Natural killer cell (primary cell): ENCODE measurements at regions not wholly inside any gene's neighbourhood (a gene's known extent, or its start where the extent isn't known, plus 50 kb on each side); places are given as distances from the start of the nearest gene placed in this dataset.

Experiments
- ATAC-seq, 3 donors: fragments of 150-1000 bp in 2 of 3; fragments of 200-7000 bp in 1 of 3; cut with Tn5 transposase; 1 replicate in 1 of 3; 2 replicates in 2 of 3; pipeline ENCODE4 v1.10.0; 2021; ENCODE audit warnings: mild to moderate bottlenecking in 2 of 3, moderate library complexity in 2 of 3
- DNase-seq, 2 donors: peaks; one replicate each; pipeline versions ENCODE4 v3.0.0 to v3.0.0-alpha.2; 2013 to 2021; ENCODE audit warnings: mixed read lengths in 1 of 2
- H3K27ac ChIP-seq: one replicate; pipeline ENCODE4 v1.5.1; 2013; ENCODE audit warnings: mild to moderate bottlenecking, low read length
- H3K27me3 ChIP-seq: one replicate; pipeline ENCODE4 v1.6.1; 2013; ENCODE audit warnings: low read length; ENCODE audit not compliant: control insufficient read depth, insufficient read depth
- H3K36me3 ChIP-seq: one replicate; pipeline ENCODE4 v1.6.1; 2013; ENCODE audit warnings: low read length; ENCODE audit not compliant: control insufficient read depth, insufficient read depth
- H3K4me1 ChIP-seq: one replicate; pipeline ENCODE4 v1.6.1; 2013; ENCODE audit warnings: low read length; ENCODE audit not compliant: control insufficient read depth, insufficient read depth
- H3K4me3 ChIP-seq: one replicate; pipeline ENCODE4 v1.5.1; 2013; ENCODE audit warnings: low read length
- H3K9me3 ChIP-seq: one replicate; pipeline ENCODE4 v1.6.1; 2013; ENCODE audit warnings: low read length; ENCODE audit not compliant: control insufficient read depth, insufficient read depth
- H3K27ac Mint-ChIP-seq, 2 donors: one replicate each; pipeline ENCODE4 v1.8.0; 2022; ENCODE audit warnings: mild to moderate bottlenecking in 2 of 2, mixed read lengths in 2 of 2, moderate library complexity in 1 of 2
- H3K27me3 Mint-ChIP-seq, 2 donors: one replicate each; pipeline ENCODE4 v1.8.0; 2022; ENCODE audit warnings: low read depth in 2 of 2, mixed read lengths in 2 of 2
- H3K36me3 Mint-ChIP-seq: one replicate; pipeline ENCODE4 v1.8.0; 2022; ENCODE audit warnings: mixed read lengths
- H3K4me1 Mint-ChIP-seq, 2 donors: one replicate each; pipeline ENCODE4 v1.8.0; 2022; ENCODE audit warnings: mixed read lengths in 2 of 2
- H3K4me3 Mint-ChIP-seq: one replicate; pipeline ENCODE4 v1.8.0; 2022; ENCODE audit warnings: mild to moderate bottlenecking, moderate library complexity, mixed read lengths
- H3K9me3 Mint-ChIP-seq, 2 donors: one replicate each; pipeline ENCODE4 v1.8.0; 2022; ENCODE audit warnings: mixed read lengths in 2 of 2
- WGBS: methylation state at CpG from one replicate; pipeline ENCODE4 v1.1.7; 2013; ENCODE audit warnings: missing lambda C conversion rate; ENCODE audit not compliant: insufficient coverage; 5-methylcytosine and 5-hydroxymethylcytosine counted together
- intact Hi-C: fragments of 100-400 bp; cut with micrococcal nuclease; formaldehyde crosslinking; loops from one replicate; pipeline ENCODE4 v1.14.2; 2022
- TF ChIP-seq, protein P1 (sequence below): fragments of 200-600 bp; IDR thresholded peaks from one replicate; pipeline ENCODE4 v1.8.0; 2022; ENCODE audit warnings: antibody characterized with exemption

- H3K36me3 ChIP-seq = no peaks in the 10 kb centered on the region
- intact Hi-C loops = no loop called here
- H3K27me3 ChIP-seq = no peaks in the 10 kb centered on the region
- H3K4me1 Mint-ChIP-seq = no peaks in the 10 kb centered on the region
- DNase-seq (no peak), ATAC-seq (no peak)
- H3K9me3 Mint-ChIP-seq = peaks cover 0 to 3% of the 10 kb centered on the region in 2 donors
- no peaks in the 10 kb centered on the region for H3K27me3 Mint-ChIP-seq
- H3K9me3 ChIP-seq = no peaks in the 10 kb centered on the region
- H3K27ac ChIP-seq = no peak overlapping the region
- H3K4me1 ChIP-seq = no peaks in the 10 kb centered on the region
- no peaks in the 10 kb centered on the region for H3K36me3 Mint-ChIP-seq
- H3K27ac Mint-ChIP-seq = no peak overlapping the region
- TF ChIP-seq, protein P1, sequence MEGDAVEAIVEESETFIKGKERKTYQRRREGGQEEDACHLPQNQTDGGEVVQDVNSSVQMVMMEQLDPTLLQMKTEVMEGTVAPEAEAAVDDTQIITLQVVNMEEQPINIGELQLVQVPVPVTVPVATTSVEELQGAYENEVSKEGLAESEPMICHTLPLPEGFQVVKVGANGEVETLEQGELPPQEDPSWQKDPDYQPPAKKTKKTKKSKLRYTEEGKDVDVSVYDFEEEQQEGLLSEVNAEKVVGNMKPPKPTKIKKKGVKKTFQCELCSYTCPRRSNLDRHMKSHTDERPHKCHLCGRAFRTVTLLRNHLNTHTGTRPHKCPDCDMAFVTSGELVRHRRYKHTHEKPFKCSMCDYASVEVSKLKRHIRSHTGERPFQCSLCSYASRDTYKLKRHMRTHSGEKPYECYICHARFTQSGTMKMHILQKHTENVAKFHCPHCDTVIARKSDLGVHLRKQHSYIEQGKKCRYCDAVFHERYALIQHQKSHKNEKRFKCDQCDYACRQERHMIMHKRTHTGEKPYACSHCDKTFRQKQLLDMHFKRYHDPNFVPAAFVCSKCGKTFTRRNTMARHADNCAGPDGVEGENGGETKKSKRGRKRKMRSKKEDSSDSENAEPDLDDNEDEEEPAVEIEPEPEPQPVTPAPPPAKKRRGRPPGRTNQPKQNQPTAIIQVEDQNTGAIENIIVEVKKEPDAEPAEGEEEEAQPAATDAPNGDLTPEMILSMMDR = no peak
- H3K4me3 Mint-ChIP-seq = no peak overlapping the region
- 84% methylated on average over 7 of the region's 7 CpGs for WGBS
- H3K4me3 ChIP-seq = no peak overlapping the region
Measured at GRCh38 chr4:182105416-182105815, 137.8 kb upstream of the TENM3 start.

DNA sequence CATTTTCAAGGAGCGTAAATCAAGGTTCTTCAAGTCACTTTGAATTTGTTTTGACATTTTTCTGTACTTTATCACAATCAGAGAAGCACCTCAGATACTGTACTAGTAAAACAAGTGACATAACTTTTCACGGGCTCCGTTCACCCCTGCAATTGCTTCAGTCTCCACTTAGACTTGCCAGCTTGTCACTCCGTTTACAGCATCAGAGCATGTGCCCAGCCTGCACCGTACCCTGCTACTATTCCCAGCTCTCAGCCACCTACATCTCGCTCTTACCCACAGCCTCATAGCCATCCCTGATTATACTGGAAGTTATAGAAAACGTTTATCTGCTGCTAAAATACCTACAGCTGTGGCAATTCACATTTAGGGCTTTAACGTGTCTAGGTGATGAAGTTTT, 135.3 kb upstream of the TENM3 start:
- no peak overlapping the region for H3K4me3 Mint-ChIP-seq
- 80% methylated on average over 8 of the region's 8 CpGs for WGBS

DNA sequence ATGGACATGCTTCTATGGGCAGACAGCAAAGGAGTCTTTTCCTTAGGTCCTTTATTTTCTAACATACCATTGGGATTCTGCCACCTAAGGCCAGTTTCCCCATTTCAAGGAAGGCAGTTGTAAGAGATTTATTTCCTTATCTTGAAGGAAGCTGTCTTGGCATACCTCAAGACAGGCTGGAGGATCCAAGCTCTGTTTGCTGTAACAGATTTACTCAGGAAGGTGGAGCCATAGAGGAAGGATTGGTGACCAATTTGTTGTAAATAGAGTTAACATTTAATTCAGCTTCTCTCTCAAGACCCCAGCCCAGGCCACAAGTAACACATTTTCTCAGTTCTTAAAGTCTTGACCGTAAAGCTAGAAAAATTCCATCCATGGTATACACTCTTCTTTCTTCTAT, 131.6 kb upstream of the TENM3 start:
- TF ChIP-seq, protein P1 = no peak
- DNase-seq = no peak
- H3K9me3 Mint-ChIP-seq = peaks cover 0 to 3% of the 10 kb centered on the region in 2 donors
- H3K4me3 Mint-ChIP-seq = no peak overlapping the region
- Histone ChIP-seq H3K27ac (no peak overlapping the region), H3K9me3 (no peaks in the 10 kb centered on the region), H3K36me3 (no peaks in the 10 kb centered on the region), H3K4me3 (no peak overlapping the region), H3K4me1 (no peaks in the 10 kb centered on the region), H3K27me3 (no peaks in the 10 kb centered on the region)
- intact Hi-C loops = no loop called here
- no peak overlapping the region for H3K27ac Mint-ChIP-seq
- H3K4me1 Mint-ChIP-seq = no peaks in the 10 kb centered on the region
- no peaks in the 10 kb centered on the region for H3K27me3 Mint-ChIP-seq
- WGBS = 89% methylated on average over 1 of the region's 1 CpG
- no peak for ATAC-seq
- no peaks in the 10 kb centered on the region for H3K36me3 Mint-ChIP-seq

More for the DNA sequence above, 135.3 kb upstream of the TENM3 start:
- H3K36me3 ChIP-seq = no peaks in the 10 kb centered on the region
- ATAC-seq = no peak
- H3K9me3 ChIP-seq = no peaks in the 10 kb centered on the region
- Mint-ChIP-seq H3K36me3 (no peaks in the 10 kb centered on the region), H3K4me1 (no peaks in the 10 kb centered on the region), H3K27ac (no peak overlapping the region), H3K27me3 (no peaks in the 10 kb centered on the region), H3K9me3 (peaks cover 0 to 3% of the 10 kb centered on the region in 2 donors)
- TF ChIP-seq, protein P1 = no peak
- DNase-seq = no peak
- no peak overlapping the region for H3K27ac ChIP-seq
- no peak overlapping the region for H3K4me3 ChIP-seq
- no peaks in the 10 kb centered on the region for H3K27me3 ChIP-seq
- no peaks in the 10 kb centered on the region for H3K4me1 ChIP-seq
- intact Hi-C loops = no loop called here

DNA sequence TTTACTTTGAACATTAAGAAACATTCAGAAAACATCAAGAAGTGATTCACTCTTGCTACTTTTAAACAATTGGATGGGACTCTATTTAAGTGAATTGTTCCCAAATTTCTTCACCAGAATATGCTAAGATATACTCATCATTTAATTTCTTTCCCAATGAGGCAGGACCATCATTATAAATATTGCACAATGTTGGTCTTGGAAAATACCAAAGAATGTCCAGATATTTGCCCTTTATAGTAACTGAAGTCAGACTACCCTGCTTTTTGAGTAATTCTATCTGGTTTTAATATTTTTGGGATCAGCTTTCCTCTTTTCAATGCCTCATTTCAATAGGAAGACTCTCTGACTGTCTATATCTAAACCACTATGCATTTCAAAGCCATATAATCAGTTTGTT, 129.4 kb upstream of the TENM3 start:
- H3K36me3 ChIP-seq = no peaks in the 10 kb centered on the region
- TF ChIP-seq, protein P1 = no peak
- Mint-ChIP-seq H3K4me1 (no peaks in the 10 kb centered on the region), H3K9me3 (no peaks in the 10 kb centered on the region), H3K36me3 (peaks cover 7% of the 10 kb centered on the region), H3K27ac (no peak overlapping the region), H3K4me3 (no peak overlapping the region), H3K27me3 (no peaks in the 10 kb centered on the region)
- no peak for ATAC-seq
- H3K27me3 ChIP-seq = no peaks in the 10 kb centered on the region
- no peaks in the 10 kb centered on the region for H3K9me3 ChIP-seq
- no peak overlapping the region for H3K4me3 ChIP-seq
- no peak overlapping the region for H3K27ac ChIP-seq
- intact Hi-C loops = no loop called here
- no peak for DNase-seq
- H3K4me1 ChIP-seq = no peaks in the 10 kb centered on the region
